ENCODE measurements at regions not wholly inside any gene's neighbourhood (a gene's known extent, or its start where the extent isn't known, plus 50 kb on each side); places are given as distances from the start of the nearest gene placed in this dataset.
"Not testable (repeated sequence)": the region's sequence is repeated elsewhere in the genome, so short reads cannot be mapped to it uniquely, and the experiment has no call there.

DNA sequence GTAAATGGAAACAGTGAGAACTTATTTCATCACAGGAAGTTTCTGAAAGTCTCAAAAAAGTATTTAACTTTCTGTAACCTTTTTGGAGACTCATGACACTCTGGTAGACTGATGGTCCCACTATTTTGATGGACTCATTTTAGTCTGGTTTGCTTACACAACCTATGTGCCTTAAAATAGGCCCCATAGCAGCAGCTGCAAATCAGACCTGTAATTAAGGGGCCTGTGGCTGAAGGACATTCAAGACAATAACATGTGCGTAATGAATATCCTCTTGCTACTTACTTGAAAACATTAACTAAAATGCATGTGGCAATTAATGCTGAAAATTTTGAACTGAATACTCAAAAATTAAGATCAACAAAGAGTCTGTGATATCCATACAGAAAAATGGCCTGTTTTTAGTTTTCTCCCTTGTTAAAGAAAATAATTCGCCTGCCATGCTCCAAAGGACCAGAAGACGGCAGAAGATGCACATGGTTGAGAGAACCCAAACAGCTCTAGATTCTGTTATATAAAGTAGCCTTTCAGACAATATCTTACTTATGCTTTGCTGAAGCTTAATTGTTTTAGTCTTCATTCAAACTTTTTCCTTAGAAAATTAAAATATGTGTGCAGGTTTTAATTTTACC lies 568.5 kb downstream of the KCNA4 start:
- Histone ChIP-seq H3K4me1 (no peaks in the 10 kb centered on the region), H3K9me3 (no peaks in the 10 kb centered on the region), H3K27ac (no peak overlapping the region), H3K27me3 (no peaks in the 10 kb centered on the region), H3K4me3 (no peak overlapping the region), H3K36me3 (ENCODE audit: low read depth, missing control alignments) (no peaks in the 10 kb centered on the region)
- intact Hi-C loops (cut with DNase I; ENCODE audit: low total_unique reads), result no loop called here
- TF ChIP-seq, protein P1, sequence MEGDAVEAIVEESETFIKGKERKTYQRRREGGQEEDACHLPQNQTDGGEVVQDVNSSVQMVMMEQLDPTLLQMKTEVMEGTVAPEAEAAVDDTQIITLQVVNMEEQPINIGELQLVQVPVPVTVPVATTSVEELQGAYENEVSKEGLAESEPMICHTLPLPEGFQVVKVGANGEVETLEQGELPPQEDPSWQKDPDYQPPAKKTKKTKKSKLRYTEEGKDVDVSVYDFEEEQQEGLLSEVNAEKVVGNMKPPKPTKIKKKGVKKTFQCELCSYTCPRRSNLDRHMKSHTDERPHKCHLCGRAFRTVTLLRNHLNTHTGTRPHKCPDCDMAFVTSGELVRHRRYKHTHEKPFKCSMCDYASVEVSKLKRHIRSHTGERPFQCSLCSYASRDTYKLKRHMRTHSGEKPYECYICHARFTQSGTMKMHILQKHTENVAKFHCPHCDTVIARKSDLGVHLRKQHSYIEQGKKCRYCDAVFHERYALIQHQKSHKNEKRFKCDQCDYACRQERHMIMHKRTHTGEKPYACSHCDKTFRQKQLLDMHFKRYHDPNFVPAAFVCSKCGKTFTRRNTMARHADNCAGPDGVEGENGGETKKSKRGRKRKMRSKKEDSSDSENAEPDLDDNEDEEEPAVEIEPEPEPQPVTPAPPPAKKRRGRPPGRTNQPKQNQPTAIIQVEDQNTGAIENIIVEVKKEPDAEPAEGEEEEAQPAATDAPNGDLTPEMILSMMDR (IDR thresholded peaks at IDR 0.05), result peak in 2 of 3 experiments; percentile 36 to 61
- TF ChIP-seq POLR2A (IDR thresholded peaks at IDR 0.05), result no peak
- DNase-seq, result peak; percentile 54
- 50 to 56% methylated on average over 3 of the region's 3 CpGs for WGBS, 2 donors

DNA sequence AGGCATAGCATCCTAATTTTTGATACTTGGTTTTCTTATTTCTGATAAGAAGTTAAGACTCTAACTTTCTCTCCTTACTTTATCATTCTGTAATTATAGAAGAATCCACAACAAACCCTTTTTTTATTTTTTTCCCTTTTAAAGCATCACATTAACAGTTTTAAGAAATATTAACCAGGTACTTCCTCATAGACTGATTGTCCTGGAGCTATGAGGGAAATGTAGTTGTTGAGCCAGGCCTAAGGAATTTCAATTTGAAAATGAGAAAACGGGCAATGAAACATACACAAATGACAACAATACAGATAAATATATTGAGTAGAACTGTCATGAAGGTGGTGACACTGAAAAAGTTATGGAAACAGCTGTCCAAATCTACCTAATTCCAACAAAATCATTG lies 569.0 kb downstream of the KCNA4 start:
- Histone ChIP-seq H3K9me3 (no peaks in the 10 kb centered on the region), H3K27ac (no peak overlapping the region), H3K4me1 (no peaks in the 10 kb centered on the region), H3K36me3 (ENCODE audit: low read depth, missing control alignments) (no peaks in the 10 kb centered on the region), H3K27me3 (no peaks in the 10 kb centered on the region), H3K4me3 (no peak overlapping the region)
- WGBS, 2 donors, result 79 to 88% methylated on average over 1 of the region's 1 CpG
- DNase-seq, result no peak
- TF ChIP-seq POLR2A (IDR thresholded peaks at IDR 0.05), result no peak
- TF ChIP-seq, protein P1 (IDR thresholded peaks at IDR 0.05), result no peak
- intact Hi-C loops (cut with DNase I; ENCODE audit: low total_unique reads), result no loop called here

DNA sequence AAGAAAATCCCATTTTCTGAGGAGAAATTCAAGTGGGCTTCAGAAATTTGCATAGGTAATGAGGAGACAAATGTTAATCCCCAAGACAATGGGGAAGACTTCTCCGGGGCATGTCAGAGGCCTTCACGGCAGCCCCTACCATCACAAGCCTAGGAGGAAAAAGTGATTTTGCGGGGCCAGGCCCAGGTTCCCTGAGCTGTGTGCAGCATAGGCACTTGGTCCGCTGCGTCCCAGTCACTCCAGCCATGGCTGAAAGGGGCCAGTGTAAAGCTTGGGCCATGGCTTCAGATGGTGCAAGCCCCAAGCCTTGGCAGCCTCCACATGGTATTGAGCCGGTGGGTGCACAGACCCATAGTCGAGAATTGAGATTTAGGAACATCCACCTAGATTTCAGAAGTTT lies 570.7 kb downstream of the KCNA4 start:
- 93% methylated on average over 3 to 7 of the region's 7 CpGs for WGBS, 2 donors
- Histone ChIP-seq H3K27ac (no peak overlapping the region), H3K4me1 (no peaks in the 10 kb centered on the region), H3K36me3 (ENCODE audit: low read depth, missing control alignments) (no peaks in the 10 kb centered on the region), H3K27me3 (no peaks in the 10 kb centered on the region), H3K9me3 (no peaks in the 10 kb centered on the region), H3K4me3 (no peak overlapping the region)
- DNase-seq, result no peak
- TF ChIP-seq POLR2A (IDR thresholded peaks at IDR 0.05), result no peak
- TF ChIP-seq, protein P1 (IDR thresholded peaks at IDR 0.05), result no peak
- intact Hi-C loops (cut with DNase I; ENCODE audit: low total_unique reads), result no loop called here

DNA sequence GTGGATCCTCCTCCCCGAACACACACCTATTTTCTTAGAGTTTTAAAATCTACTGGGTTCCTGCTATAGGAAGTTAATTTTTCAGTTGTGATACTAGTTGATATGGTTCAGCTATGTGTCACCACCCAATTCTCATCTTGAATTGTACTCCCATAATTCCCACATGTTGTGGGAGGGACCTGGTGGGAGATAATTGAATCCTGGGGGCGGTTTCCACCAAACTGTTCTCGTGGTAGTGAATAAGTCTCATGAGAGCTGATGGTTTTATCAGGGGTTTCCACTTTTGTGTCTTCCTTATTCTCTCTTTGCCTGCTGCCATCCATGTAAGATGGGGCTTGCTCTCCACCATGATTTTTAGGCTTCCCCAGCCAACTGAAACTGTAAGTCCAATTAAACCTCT lies 571.6 kb downstream of the KCNA4 start:
- H3K27me3 ChIP-seq; H3K36me3 ChIP-seq (ENCODE audit: low read depth, missing control alignments); H3K4me3 ChIP-seq; H3K9me3 ChIP-seq; intact Hi-C loops (cut with DNase I; ENCODE audit: low total_unique reads); DNase-seq; H3K4me1 ChIP-seq; H3K27ac ChIP-seq: not testable (repeated sequence)
- WGBS, 2 donors, result 72 to 78% methylated on average over 3 of the region's 3 CpGs

DNA sequence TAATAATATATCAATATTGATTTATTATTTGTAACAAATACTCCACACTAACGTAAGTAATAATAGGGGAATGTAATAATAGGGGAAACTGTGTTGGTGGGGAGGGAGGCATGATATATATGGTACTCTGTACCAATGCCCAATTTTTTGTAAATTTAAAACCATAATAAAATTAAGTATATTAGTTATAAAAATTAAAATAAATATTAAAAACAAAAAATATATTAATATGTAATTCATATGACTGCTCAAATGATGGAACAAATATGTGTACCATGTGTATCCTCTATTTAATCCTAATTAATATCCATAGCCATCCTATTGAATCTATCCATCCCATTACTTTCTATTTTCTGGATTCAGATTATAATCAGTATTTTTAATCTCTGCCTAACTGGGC lies 578.0 kb downstream of the KCNA4 start:
- intact Hi-C loops (cut with DNase I; ENCODE audit: low total_unique reads), result no loop called here
- no peaks in the 10 kb centered on the region for H3K36me3 ChIP-seq (ENCODE audit: low read depth, missing control alignments)
- no peaks in the 10 kb centered on the region for H3K9me3 ChIP-seq
- WGBS, 2 donors, result 78 to 89% methylated on average over 1 of the region's 1 CpG
- no peak overlapping the region for H3K4me3 ChIP-seq
- TF ChIP-seq, protein P1 (IDR thresholded peaks at IDR 0.05), result no peak
- no peak for TF ChIP-seq POLR2A (IDR thresholded peaks at IDR 0.05)
- H3K27ac ChIP-seq, result no peak overlapping the region
- H3K4me1 ChIP-seq, result no peaks in the 10 kb centered on the region
- DNase-seq, result no peak
- H3K27me3 ChIP-seq, result no peaks in the 10 kb centered on the region
